SJSA1 (cell line): ENCODE measurements at regions not wholly inside any gene's neighbourhood (a gene's known extent, or its start where the extent isn't known, plus 50 kb on each side); places are given as distances from the start of the nearest gene placed in this dataset.

ENCODE experiments used
- DNase-seq, 2 experiments: peaks; one replicate each; pipeline ENCODE4 v3.0.0-alpha.2; 2015 to 2020; ENCODE audit warnings: low spot score in 2 of 2, low read depth in 1 of 2
- H3K27ac ChIP-seq: fragments of 250-450 bp; sonication (Bioruptor Pico); 2 replicates; pipeline ENCODE4 v1.5.1; 2020; ENCODE audit warnings: mild to moderate bottlenecking, moderate library complexity
- H3K27me3 ChIP-seq: fragments of 250-450 bp; sonication (Bioruptor Pico); replicated peaks from 2 replicates; pipeline ENCODE4 v1.5.1; 2020; ENCODE audit warnings: mild to moderate bottlenecking, moderate library complexity
- H3K36me3 ChIP-seq: fragments of 250-450 bp; sonication (Bioruptor Pico); 2 replicates; pipeline ENCODE4 v1.5.1; 2020; ENCODE audit warnings: mild to moderate bottlenecking
- H3K4me1 ChIP-seq: fragments of 250-450 bp; sonication (Bioruptor Pico); replicated peaks from 2 replicates; pipeline ENCODE4 v1.6.1; 2021; ENCODE audit warnings: mild to moderate bottlenecking
- H3K4me3 ChIP-seq: fragments of 250-450 bp; sonication (Bioruptor Pico); 2 replicates; pipeline ENCODE4 v1.5.1; 2020; ENCODE audit warnings: mild to moderate bottlenecking
- H3K9me3 ChIP-seq: fragments of 250-450 bp; sonication (Bioruptor Pico); replicated peaks from 2 replicates; pipeline ENCODE4 v1.5.1; 2020; ENCODE audit warnings: mild to moderate bottlenecking

DNA sequence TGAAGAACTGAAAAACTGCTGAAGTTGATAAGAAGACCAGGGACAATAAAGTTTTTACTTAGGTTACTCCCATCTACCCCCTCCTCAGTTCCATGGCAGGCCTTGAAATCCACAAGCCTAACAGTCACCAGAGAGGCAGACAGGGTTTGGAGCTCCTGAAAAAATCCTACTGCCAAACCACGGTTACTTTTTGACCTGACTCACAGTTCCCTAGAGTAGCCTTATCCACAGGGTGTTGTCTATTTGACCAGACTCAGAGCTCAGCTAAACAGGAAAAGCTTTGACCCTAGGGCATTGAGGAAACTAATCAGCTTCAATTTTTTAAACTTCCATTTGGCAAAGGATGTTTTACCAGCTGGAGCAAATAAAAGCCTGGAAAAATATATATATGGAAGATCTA is 257.7 kb upstream of the NT5E start:
- H3K36me3 ChIP-seq = no peaks in the 10 kb centered on the region

GRCh38 chr6:85191656-85192055 is 258.2 kb upstream of the NT5E start:
- DNase-seq = no peak
- Histone ChIP-seq H3K9me3 (no peaks in the 10 kb centered on the region), H3K27ac (peak overlapping the region; percentile 89), H3K27me3 (no peaks in the 10 kb centered on the region), H3K36me3 (no peaks in the 10 kb centered on the region), H3K4me3 (no peak overlapping the region), H3K4me1 (peaks cover 21% of the 10 kb centered on the region)

More for the DNA sequence above, 257.7 kb upstream of the NT5E start:
- Histone ChIP-seq H3K27me3 (no peaks in the 10 kb centered on the region), H3K4me1 (peaks cover 18% of the 10 kb centered on the region), H3K4me3 (no peak overlapping the region), H3K9me3 (no peaks in the 10 kb centered on the region), H3K27ac (peak overlapping the region; percentile 89)
- DNase-seq = peak in 1 of 2 experiments; percentile 50

DNA sequence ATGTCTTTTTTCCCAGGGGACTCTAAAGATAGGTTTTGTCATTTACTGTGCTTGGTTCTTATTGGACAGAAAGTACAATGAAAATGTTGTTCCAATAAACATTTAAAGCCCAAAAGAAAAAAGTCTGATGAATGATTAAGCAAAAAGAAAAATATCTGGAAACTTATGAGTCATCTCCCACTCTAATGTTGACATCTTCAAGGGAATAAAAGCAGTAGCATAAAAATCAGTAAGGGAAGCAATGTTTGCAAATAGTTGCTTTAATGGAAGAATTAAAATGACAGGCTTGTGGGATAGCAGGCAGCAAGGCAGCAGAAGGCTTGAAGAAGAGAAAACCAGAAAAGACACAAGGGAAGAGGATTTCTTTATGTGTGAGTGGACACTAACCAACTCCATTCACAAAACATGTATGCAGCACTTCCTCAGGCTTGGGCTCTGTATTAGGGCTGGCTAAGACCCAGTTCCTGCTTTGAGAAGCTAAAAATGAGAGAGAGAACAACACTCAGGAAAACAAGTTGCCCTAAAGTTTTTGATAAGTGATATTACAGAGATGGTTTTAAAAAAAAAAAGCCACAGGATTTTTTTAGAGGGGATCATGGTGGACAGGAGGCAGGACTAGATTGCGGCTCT is 263.2 kb upstream of the NT5E start:
- DNase-seq = peak in 1 of 2 experiments; percentile 60
- no peak overlapping the region for H3K4me3 ChIP-seq
- peaks cover 17% of the 10 kb centered on the region for H3K4me1 ChIP-seq
- peak overlapping the region; percentile 21 for H3K27ac ChIP-seq
- no peaks in the 10 kb centered on the region for H3K27me3 ChIP-seq
- H3K36me3 ChIP-seq = no peaks in the 10 kb centered on the region
- H3K9me3 ChIP-seq = no peaks in the 10 kb centered on the region

GRCh38 chr6:85185977-85186376 is 263.9 kb upstream of the NT5E start:
- Histone ChIP-seq H3K27ac (peak overlapping the region; percentile 21; the same call in 1 of the 2 replicates), H3K9me3 (no peaks in the 10 kb centered on the region), H3K4me3 (no peak overlapping the region), H3K36me3 (no peaks in the 10 kb centered on the region), H3K27me3 (no peaks in the 10 kb centered on the region), H3K4me1 (peaks cover 12% of the 10 kb centered on the region)
- no peak for DNase-seq

DNA sequence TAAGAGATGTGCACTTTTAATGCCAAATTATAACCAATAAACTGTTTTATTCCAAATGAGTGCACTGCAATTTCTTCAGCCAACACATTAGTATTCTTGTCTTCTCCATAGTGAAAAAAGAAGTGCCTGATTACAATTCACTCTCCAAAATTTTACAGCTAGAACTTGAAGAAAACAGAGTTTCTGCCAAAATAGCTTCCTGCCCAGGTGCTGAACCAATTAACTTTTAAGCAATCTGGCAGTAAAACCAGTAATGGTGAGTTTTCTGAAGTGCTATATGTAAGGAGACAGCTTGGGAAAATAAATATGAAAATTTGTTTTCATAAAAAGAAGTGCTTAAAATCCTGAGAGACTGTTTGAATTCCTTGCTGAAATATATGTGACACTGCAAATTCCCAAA is 266.0 kb upstream of the NT5E start:
- Histone ChIP-seq H3K9me3 (no peaks in the 10 kb centered on the region), H3K4me3 (no peak overlapping the region), H3K27me3 (no peaks in the 10 kb centered on the region), H3K4me1 (peaks cover 12% of the 10 kb centered on the region), H3K27ac (no peak overlapping the region), H3K36me3 (no peaks in the 10 kb centered on the region)
- DNase-seq = no peak

- Histone ChIP-seq H3K27me3 (no peaks in the 10 kb centered on the region; the same call in 1 of the 2 replicates), H3K27ac (no peak overlapping the region), H3K4me1 (no peaks in the 10 kb centered on the region), H3K9me3 (no peaks in the 10 kb centered on the region), H3K4me3 (no peak overlapping the region), H3K36me3 (no peaks in the 10 kb centered on the region)
- DNase-seq = no peak
Measured at GRCh38 chr6:85172705-85173104, 277.2 kb upstream of the NT5E start.

- Histone ChIP-seq H3K4me1 (no peaks in the 10 kb centered on the region), H3K9me3 (no peaks in the 10 kb centered on the region), H3K27ac (no peak overlapping the region), H3K27me3 (no peaks in the 10 kb centered on the region; the same call in 1 of the 2 replicates), H3K4me3 (no peak overlapping the region), H3K36me3 (no peaks in the 10 kb centered on the region)
- DNase-seq = no peak
Measured at GRCh38 chr6:85172161-85172560, 277.7 kb upstream of the NT5E start.

DNA sequence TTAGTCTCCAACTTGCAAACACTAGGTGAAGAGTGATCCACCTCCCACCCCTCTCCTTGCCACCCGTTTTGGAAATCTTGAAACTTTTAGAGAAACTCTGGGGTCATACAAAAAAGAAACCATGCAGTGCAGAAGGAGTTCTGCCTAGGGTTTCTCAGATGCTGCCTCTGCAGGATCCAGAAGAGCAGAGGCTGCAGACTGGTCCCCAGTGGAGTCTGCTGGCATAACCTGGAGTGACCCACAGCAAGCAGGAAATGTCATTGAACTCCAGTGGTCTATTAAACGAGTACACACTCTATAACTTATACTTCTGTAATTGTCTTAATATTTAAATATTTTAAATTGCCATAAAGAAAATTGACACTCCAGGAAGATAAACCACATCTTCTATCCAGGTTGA is 280.7 kb upstream of the NT5E start:
- DNase-seq = no peak
- H3K4me3 ChIP-seq = no peak overlapping the region
- H3K27ac ChIP-seq = no peak overlapping the region
- no peaks in the 10 kb centered on the region for H3K4me1 ChIP-seq
- H3K9me3 ChIP-seq = no peaks in the 10 kb centered on the region
- H3K36me3 ChIP-seq = no peaks in the 10 kb centered on the region
- H3K27me3 ChIP-seq = no peaks in the 10 kb centered on the region; the same call in 1 of the 2 replicates

DNA sequence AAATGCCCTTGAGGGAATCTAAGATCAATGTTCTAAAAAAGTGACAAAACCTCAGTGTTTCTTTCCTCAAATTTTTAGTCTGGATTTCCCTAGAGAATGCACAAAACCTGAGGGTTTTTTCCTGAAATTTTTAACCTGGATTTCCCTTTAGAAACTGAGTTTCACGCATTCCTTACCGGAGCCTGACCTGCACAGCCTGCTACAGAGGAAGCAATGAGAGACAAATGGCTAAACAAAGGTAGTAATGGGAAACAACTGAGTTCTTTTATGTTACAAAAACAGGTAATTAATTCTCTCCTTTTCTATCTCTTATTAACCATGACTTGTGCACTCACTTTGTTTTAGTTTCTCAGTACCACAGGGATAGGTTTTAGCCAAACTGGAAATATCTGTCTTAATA is 281.7 kb upstream of the NT5E start:
- H3K27ac ChIP-seq = no peak overlapping the region
- H3K36me3 ChIP-seq = no peaks in the 10 kb centered on the region
- no peaks in the 10 kb centered on the region; the same call in 1 of the 2 replicates for H3K27me3 ChIP-seq
- no peak for DNase-seq
- no peak overlapping the region for H3K4me3 ChIP-seq
- no peaks in the 10 kb centered on the region for H3K9me3 ChIP-seq
- no peaks in the 10 kb centered on the region for H3K4me1 ChIP-seq

DNA sequence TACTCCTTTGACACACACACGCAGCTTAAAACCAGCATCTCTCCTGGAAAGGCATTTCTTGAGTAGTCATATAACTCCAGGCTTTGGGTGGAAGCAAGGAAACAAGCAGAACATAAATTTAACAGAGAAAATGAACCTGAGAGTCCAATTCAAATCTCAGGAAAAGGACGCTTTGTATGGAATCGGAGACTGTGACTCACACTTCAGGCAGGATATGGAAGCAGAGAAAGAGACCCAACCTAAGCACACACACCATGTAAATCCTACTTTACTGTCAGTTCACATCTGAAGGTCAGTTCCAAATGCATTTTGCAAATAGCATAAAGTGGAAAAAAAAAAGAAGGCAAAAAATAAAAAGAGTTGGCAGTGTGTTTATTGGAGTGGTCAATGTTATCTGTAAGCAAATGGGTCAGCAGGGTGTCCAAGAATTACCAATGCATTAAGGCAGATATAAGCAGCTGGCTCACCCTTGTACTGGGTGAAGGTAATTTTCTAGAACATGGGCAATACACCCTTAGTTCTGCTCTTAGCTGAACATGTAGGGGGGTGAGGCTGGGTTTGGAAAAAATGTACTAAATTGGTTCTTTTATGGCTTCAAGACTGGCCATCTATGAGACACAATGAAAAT is 283.7 kb upstream of the NT5E start:
- no peak overlapping the region for H3K27ac ChIP-seq
- no peaks in the 10 kb centered on the region; the same call in 1 of the 2 replicates for H3K27me3 ChIP-seq
- no peaks in the 10 kb centered on the region for H3K9me3 ChIP-seq
- H3K4me1 ChIP-seq = no peaks in the 10 kb centered on the region
- no peak overlapping the region for H3K4me3 ChIP-seq
- DNase-seq = no peak
- no peaks in the 10 kb centered on the region for H3K36me3 ChIP-seq

GRCh38 chr6:85163156-85164080 is 286.5 kb upstream of the NT5E start:
- H3K9me3 ChIP-seq = no peaks in the 10 kb centered on the region
- H3K36me3 ChIP-seq = no peaks in the 10 kb centered on the region
- H3K27ac ChIP-seq = no peak overlapping the region
- no peak overlapping the region for H3K4me3 ChIP-seq
- H3K27me3 ChIP-seq = no peaks in the 10 kb centered on the region
- H3K4me1 ChIP-seq = no peaks in the 10 kb centered on the region
- no peak for DNase-seq

- no peaks in the 10 kb centered on the region for H3K36me3 ChIP-seq
- H3K9me3 ChIP-seq = no peaks in the 10 kb centered on the region
- no peaks in the 10 kb centered on the region for H3K4me1 ChIP-seq
- no peak overlapping the region for H3K27ac ChIP-seq
- no peak overlapping the region for H3K4me3 ChIP-seq
- DNase-seq = no peak
- H3K27me3 ChIP-seq = no peaks in the 10 kb centered on the region
Measured at GRCh38 chr6:85157311-85157710, 292.6 kb upstream of the NT5E start.

DNA sequence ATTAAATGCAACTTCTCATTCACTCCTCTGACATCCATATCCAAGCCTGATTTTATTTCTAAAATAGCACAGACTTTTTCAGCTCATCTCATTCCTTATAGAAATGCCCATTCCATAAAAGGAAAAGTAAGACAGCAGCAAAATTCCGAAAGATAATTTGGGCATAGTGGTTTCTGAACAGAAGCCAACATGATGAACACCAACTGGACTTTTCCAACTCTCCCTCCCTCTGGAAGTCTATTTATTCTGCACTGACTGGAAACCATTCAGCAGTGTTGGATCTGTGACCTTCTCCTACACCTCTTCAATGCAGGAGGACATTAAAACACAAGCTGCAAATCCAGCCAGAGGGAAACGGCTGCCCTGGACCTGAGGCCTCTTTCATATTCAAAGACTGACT is 306.2 kb upstream of the NT5E start:
- no peaks in the 10 kb centered on the region for H3K36me3 ChIP-seq
- H3K27me3 ChIP-seq = no peaks in the 10 kb centered on the region
- no peaks in the 10 kb centered on the region for H3K4me1 ChIP-seq
- no peak overlapping the region for H3K4me3 ChIP-seq
- no peak for DNase-seq
- no peak overlapping the region for H3K27ac ChIP-seq
- no peaks in the 10 kb centered on the region for H3K9me3 ChIP-seq

DNA sequence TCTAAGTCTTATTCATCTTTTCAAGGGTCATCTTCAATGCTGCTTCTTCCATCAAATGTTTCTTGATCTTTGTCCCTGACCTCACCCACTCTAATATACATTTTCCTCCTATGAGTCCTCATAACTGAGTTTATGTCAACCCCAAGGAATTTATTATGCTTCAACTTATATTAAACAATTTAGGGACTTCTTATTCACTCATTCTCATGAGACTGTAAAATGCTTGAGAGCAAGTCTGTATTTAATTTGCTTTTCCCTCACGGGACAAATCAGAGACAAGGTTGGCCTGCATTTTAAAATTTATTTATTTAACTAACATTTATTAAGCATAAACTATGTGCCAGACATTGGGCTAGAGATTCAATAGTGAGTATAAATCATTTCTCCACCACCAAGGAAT is 312.0 kb upstream of the NT5E start:
- no peak overlapping the region for H3K4me3 ChIP-seq
- DNase-seq = no peak
- H3K4me1 ChIP-seq = peaks cover under 1% of the 10 kb centered on the region; the same call in 1 of the 2 replicates
- no peaks in the 10 kb centered on the region for H3K27me3 ChIP-seq
- H3K36me3 ChIP-seq = no peaks in the 10 kb centered on the region
- H3K27ac ChIP-seq = no peak overlapping the region
- no peaks in the 10 kb centered on the region for H3K9me3 ChIP-seq
